PC-3 (cell line): ENCODE measurements at regions not wholly inside any gene's neighbourhood (a gene's known extent, or its start where the extent isn't known, plus 50 kb on each side); places are given as distances from the start of the nearest gene placed in this dataset.
"Not testable (repeated sequence)": the region's sequence is repeated elsewhere in the genome, so short reads cannot be mapped to it uniquely, and the experiment has no call there.

Experiments
- EZH2 ChIP-seq: fragments of 300-600 bp; sonication (generic); IDR thresholded peaks from one replicate; pipeline ENCODE4 v1.6.1; 2017; ENCODE audit warnings: antibody characterized with exemption, mild to moderate bottlenecking, low read length; ENCODE audit not compliant: unreplicated experiment
- EZH2phosphoT487 ChIP-seq: fragments of 300-600 bp; sonication (generic); IDR thresholded peaks from 2 replicates; pipeline ENCODE4 v1.6.1; 2018; ENCODE audit warnings: mild to moderate bottlenecking, antibody characterized with exemption, low read length, borderline replicate concordance
- TF ChIP-seq, protein P1 (sequence below): fragments of 300-600 bp; sonication (generic); conservative IDR thresholded peaks from 2 replicates; pipeline ENCODE4 v1.5.1; 2017; ENCODE audit warnings: antibody characterized with exemption, low read depth, mild to moderate bottlenecking, low read length

DNA sequence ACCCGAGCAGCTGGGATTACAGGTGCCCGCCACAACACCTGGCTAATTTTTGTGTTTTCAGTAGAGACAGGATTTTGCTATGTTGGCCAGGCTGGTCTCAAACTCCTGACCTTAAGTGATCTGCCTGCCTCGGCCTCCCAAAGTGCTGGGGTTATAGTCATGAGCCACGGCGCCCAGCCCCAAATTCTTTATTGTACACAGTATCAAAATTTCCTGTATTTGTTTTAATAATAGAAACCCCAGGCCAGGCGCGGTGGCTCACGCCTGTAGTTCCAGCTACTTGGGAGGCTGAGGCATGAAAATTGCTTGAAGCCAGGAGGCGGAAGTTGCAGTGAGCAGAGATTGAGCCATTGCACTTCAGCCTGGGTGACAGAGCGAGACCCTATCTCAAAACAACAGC lies 266.3 kb upstream of the TPK1 start:
- TF ChIP-seq, protein P1, sequence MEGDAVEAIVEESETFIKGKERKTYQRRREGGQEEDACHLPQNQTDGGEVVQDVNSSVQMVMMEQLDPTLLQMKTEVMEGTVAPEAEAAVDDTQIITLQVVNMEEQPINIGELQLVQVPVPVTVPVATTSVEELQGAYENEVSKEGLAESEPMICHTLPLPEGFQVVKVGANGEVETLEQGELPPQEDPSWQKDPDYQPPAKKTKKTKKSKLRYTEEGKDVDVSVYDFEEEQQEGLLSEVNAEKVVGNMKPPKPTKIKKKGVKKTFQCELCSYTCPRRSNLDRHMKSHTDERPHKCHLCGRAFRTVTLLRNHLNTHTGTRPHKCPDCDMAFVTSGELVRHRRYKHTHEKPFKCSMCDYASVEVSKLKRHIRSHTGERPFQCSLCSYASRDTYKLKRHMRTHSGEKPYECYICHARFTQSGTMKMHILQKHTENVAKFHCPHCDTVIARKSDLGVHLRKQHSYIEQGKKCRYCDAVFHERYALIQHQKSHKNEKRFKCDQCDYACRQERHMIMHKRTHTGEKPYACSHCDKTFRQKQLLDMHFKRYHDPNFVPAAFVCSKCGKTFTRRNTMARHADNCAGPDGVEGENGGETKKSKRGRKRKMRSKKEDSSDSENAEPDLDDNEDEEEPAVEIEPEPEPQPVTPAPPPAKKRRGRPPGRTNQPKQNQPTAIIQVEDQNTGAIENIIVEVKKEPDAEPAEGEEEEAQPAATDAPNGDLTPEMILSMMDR: not testable (repeated sequence)
- TF ChIP-seq EZH2phosphoT487, EZH2: not testable (repeated sequence)
